ENCODE measurements at regions not wholly inside any gene's neighbourhood (a gene's known extent, or its start where the extent isn't known, plus 50 kb on each side); places are given as distances from the start of the nearest gene placed in this dataset.
"Not testable (repeated sequence)": the region's sequence is repeated elsewhere in the genome, so short reads cannot be mapped to it uniquely, and the experiment has no call there.

- no peak for DNase-seq
Measured at GRCh38 chr15:38961931-38962330, 397.3 kb upstream of the RASGRP1 start.

GRCh38 chr15:38972831-38973230 lies 408.2 kb upstream of the RASGRP1 start:
- ATAC-seq (no peak), DNase-seq (no peak)

More at GRCh38 chr15:38961931-38962330, 397.3 kb upstream of the RASGRP1 start:
- ATAC-seq: no peak

DNA sequence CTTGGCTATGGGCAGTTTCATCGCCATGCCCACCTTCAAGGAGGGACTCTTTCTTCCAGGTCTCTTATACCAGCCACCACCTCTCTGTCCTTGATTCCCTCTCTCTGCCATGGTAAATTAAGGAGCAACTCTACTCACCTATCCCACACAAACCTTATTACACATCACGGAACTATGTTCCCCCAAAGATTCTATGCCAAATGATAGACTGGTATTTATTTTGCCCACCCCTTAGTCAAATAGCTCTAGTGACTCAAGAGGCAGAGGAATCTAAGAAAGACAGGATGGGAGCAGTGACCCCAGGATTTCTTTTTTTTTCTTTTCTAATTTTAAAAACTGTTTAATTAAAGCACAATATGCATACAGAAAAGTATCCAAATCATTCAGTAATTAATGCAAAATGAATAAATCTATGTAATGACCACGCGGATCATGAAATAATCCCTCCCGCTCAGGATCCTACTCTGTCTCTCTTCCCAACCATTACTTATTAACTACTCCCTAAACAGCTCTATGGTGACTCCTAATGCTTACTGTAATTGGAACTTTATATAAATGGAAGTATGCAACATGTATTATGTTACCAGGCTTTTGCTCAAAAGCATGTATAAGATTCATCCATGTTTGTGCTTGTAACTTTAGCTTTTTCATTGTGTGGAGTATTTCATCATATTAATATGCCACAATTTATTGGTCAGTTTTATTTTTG lies 410.8 kb upstream of the RASGRP1 start:
- DNase-seq (no peak), ATAC-seq (no peak)

GRCh38 chr15:38991126-38991525 lies 426.5 kb upstream of the RASGRP1 start:
- ATAC-seq: no peak
- DNase-seq: no peak

DNA sequence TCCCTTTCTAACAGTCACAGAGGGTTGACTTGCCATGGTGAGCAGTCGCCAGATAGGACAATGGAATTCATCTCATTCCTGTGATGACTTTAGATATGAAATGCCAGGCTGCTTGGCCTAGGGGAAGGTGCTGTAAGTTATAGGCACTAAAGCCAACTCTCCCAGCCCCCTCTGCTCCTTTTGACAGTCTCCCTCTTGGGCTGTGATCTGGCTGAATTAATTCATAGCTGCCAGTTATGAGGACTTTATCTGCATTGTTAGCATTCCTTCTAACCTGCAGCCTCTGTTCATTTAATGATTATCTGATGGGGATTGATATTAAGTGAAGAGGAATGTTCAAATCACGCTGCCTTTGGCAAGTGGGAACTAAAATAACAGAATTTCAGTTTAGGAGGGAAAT lies 427.1 kb upstream of the RASGRP1 start:
- DNase-seq (no peak), ATAC-seq (no peak)

DNA sequence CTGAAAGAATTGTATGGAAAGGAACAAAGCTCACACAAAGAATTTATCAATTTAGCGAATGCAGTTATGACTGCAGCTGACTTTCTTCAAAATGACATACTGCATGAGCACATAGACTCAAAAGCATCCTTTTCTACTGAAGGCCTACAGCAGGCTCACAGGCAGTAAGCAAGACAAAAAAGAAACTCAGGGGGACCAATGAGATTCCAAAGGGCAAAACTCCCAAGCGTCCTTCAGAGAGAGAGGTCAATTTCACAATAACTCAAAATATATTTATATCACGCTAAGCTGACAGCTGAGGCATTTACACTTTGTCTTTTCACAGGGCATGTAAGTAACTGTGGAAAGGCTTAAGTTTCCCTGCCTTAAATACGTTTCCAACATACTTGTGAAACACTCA lies 427.9 kb upstream of the RASGRP1 start:
- DNase-seq (no peak), ATAC-seq (no peak)

DNA sequence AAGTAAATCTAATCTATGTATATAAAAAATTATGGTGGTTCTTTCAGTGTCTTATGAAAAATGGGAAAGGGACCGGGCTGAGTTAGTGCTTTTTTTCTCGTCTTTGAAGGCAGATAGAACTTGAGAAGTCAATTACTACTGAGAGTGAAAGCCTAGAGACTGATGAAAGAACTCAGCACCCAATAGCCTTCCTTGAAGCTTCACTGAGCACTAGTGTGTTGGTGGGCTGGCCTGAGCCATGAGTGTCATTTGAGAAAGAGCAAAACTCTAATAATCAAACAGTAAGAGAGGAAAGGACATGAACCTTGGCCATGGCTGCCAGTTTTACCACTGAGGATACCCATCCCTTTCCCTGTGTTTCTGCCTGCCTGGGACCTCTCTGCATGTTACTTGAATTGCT lies 428.3 kb upstream of the RASGRP1 start:
- DNase-seq: no peak

DNA sequence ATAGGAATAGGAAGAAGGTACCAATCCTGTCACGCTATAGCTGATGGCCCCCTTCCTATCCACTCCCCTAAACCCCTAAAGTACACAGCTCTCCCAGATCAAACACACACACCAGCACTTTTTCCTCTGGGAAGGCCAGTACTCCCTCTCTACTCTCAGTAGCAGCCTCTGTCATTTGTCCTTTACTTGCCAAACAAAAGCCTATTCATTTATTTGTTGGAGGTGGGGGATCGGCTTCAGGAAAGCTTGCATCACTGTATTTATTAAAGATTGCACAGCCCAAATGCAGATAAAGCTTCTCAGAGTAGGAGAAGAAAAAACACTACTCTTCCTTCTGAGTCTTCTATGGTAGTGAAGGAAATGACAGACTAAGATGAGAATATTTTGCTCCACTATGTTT lies 429.7 kb upstream of the RASGRP1 start:
- no peak for ATAC-seq

More for the DNA sequence above, 428.3 kb upstream of the RASGRP1 start:
- ATAC-seq: no peak

DNA sequence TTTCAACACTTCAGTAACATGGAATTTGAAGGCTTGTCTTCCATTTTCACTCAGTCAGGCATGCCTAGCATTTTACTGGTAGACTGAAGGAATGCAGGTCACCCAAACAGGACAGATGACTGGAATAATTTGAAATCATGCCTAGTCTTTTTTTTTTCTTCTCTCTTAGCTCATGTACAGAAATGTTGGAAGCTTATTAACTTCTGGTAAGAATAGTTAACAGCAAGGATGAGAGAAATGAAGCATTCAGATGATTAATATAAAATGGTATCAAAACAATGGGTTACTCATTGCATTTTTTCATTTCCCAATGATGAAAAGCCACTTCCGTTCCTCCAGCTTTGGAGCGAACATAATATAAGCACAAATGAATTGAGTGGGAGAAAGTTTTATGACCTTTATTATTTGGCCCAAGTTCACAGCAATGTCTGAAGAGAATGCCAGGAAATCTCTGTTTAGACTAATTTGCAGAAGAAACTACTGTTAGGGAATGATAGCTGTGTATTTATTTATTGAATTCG lies 431.6 kb upstream of the RASGRP1 start:
- ATAC-seq: no peak
- no peak for DNase-seq

More for the DNA sequence above, 429.7 kb upstream of the RASGRP1 start:
- DNase-seq: no peak

GRCh38 chr15:38997841-38998240 lies 433.2 kb upstream of the RASGRP1 start:
- no peak for ATAC-seq
- DNase-seq: no peak

- no peak for DNase-seq
- no peak for ATAC-seq
Measured at GRCh38 chr15:39000008-39000734, 435.6 kb upstream of the RASGRP1 start.

- ATAC-seq: no peak
- DNase-seq: no peak
Measured at GRCh38 chr15:39009740-39010139, 445.1 kb upstream of the RASGRP1 start.

DNA sequence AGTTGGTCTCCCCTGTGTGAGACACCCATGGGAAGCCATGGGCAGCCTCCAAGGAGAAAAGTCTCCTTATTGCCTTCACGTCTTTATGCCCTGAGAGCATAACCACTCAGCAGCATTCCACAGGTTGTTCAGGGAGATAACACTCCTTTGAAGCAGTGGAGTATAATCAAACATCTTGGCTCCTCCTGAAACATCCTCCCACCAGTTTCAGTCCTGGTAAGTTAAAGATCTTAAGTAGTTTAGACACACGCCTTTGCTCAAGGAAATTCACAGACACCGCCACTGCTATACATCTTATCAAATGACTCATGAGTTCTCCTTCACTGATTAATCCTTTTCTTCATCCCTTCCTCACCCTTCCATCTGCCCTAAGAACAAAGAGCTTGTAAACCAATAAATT lies 446.5 kb upstream of the RASGRP1 start:
- not testable (repeated sequence) for DNase-seq, ATAC-seq

DNA sequence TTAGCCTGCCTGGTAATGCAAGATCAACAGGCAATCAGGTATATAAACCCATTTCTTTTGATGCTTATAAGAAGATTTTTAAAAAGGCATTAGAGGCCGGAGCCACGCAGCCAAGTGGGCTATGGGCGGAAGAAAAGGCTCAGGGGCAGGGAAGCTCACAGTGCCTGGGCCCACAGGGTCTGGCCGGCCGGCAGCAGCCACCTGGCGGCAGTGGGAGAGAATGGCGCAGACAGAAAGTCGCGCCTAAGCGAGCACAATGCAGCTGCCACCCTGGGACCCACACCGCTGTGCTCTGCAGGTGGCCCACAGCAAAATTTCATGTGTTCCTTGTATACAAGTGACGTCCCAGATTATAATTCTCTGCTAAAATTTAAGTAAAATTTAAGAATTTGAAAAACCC lies 448.6 kb upstream of the RASGRP1 start:
- DNase-seq: no peak
- ATAC-seq: no peak

GRCh38 chr15:39014682-39015081 lies 450.1 kb upstream of the RASGRP1 start:
- ATAC-seq (no peak), DNase-seq (no peak)

DNA sequence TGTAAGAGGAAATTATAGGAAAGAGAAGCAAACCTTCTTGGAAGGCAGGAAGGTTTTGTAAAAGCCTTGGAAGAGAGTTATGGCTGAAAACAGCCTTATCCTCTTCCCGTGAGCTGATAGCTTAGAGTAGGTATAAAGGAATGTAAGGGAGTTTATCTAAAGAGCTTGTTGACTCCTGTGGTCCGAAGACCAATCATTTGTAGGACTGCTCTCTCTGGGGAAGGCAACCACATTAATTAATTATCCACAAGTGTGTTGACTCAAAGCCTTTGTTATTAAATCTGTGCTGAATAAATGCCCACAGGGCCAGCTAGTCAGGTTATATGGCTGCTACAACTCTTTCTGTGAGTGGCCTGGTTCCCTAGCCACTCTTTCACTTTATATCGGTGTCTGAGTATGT lies 452.1 kb upstream of the RASGRP1 start:
- no peak for ATAC-seq
- DNase-seq: no peak

- ATAC-seq (no peak), DNase-seq (no peak)
Measured at GRCh38 chr15:39018966-39019365, 454.4 kb upstream of the RASGRP1 start.

- ATAC-seq (no peak), DNase-seq (no peak)
Measured at GRCh38 chr15:39021341-39021740, 456.7 kb upstream of the RASGRP1 start.

DNA sequence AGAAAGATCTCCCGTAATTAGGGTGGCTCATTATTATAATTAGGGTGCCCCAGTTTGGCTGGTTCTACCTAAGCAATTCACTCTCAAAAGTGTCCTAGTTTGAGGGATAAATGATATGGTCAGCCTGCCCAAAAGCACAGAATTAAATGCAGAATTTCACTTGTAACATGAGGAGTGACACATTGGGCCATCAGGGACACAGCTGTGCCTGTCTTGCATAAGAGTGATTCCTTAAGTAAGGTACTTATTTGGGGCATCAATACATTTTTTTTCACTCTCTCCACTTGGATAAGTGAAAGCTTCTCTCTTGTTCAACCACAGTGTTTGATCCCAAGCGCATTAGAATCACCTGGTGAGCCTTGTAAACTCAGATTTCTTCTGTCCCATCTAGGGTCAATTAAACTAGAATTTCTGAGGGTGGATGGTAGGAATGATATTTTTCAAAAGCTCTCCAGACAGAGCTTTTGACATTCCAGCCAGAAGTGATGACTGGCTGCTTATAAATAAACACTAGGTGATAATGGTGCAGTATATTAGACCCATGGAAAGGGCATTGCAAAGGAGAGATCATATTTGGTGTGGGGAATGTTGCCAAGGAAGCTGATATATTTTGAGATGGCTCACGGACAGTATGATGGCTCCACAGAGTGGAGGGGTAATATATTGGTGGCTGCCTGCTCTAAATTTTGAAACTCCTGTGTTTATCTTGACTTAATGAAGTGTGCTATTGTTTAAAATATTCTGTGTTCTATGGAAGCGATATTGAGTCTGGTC lies 458.1 kb upstream of the RASGRP1 start:
- DNase-seq (no peak), ATAC-seq (no peak)

- ATAC-seq (no peak), DNase-seq (no peak)
Measured at GRCh38 chr15:39025321-39025720, 460.7 kb upstream of the RASGRP1 start.

- DNase-seq (no peak), ATAC-seq (no peak)
Measured at GRCh38 chr15:39025881-39026280, 461.3 kb upstream of the RASGRP1 start.

GRCh38 chr15:39028069-39028468 lies 463.5 kb upstream of the RASGRP1 start:
- no peak for ATAC-seq
- no peak for DNase-seq

GRCh38 chr15:39029741-39030140 lies 465.1 kb upstream of the RASGRP1 start:
- DNase-seq (no peak), ATAC-seq (no peak)
